Sigmoid colon (tissue), 6 donors: ENCODE measurements at regions not wholly inside any gene's neighbourhood (a gene's known extent, or its start where the extent isn't known, plus 50 kb on each side); places are given as distances from the start of the nearest gene placed in this dataset.

Experiments used
- DNase-seq: peaks from one replicate; pipeline ENCODE4 v3.0.0-alpha.2; 2019
- H3K27ac ChIP-seq, 4 donors: fragments of 200-600 bp; sonication (generic); one replicate each; pipeline ENCODE4 v1.5.1; 2016 to 2019; ENCODE audit warnings: mild to moderate bottlenecking in 1 of 4
- H3K27me3 ChIP-seq, 3 donors: fragments of 200-600 bp; sonication (generic); one replicate each; pipeline ENCODE4 v1.5.1; 2019; ENCODE audit warnings: mild to moderate bottlenecking in 1 of 3
- H3K36me3 ChIP-seq, 4 donors: fragments of 200-600 bp; sonication (generic); one replicate each; pipeline ENCODE4 v1.5.1; 2016 to 2019
- H3K4me1 ChIP-seq, 4 donors: fragments of 200-600 bp; sonication (generic); one replicate each; pipeline ENCODE4 v1.5.1; 2017 to 2019
- H3K4me3 ChIP-seq, 4 donors: fragments of 200-600 bp; sonication (generic); one replicate each; pipeline ENCODE4 v1.5.1; 2017 to 2019; ENCODE audit warnings: mild to moderate bottlenecking in 2 of 4, moderate library complexity in 1 of 4
- H3K9me3 ChIP-seq, 4 donors: fragments of 200-600 bp in 3 of 4; sonication (generic) in 3 of 4; one replicate each; pipeline versions ENCODE4 v1.5.1 to v1.6.1; 2013 to 2019
- CTCF ChIP-seq, 4 experiments: fragments of 450-650 bp in 3 of 4; fragments of 200-600 bp in 1 of 4; IDR thresholded peaks; one replicate each; pipeline ENCODE4 v1.5.1; 2016 to 2019; ENCODE audit warnings: antibody characterized with exemption in 4 of 4, mild to moderate bottlenecking in 3 of 4, moderate library complexity in 2 of 4
- EP300 ChIP-seq, 4 donors: sonication (generic); formaldehyde crosslinking; IDR thresholded peaks; one replicate each; pipeline ENCODE4 v1.6.1; 2017; ENCODE audit warnings: antibody characterized with exemption in 4 of 4
- POLR2A ChIP-seq, 2 donors: fragments of 450-650 bp; IDR thresholded peaks; one replicate each; pipeline ENCODE4 v1.6.1; 2016; ENCODE audit warnings: antibody characterized with exemption in 2 of 2, mild to moderate bottlenecking in 2 of 2, moderate library complexity in 2 of 2
- POLR2AphosphoS5 ChIP-seq, 4 donors: sonication (generic); formaldehyde crosslinking; IDR thresholded peaks; one replicate each; pipeline ENCODE4 v1.6.1; 2017; ENCODE audit warnings: antibody characterized with exemption in 4 of 4
- WGBS, 2 donors: extraction: QIAGEN DNeasy Blood & Tissue Kit; methylation state at CpG; one replicate each; pipeline ENCODE4 v1.1.7; 2013; 5-methylcytosine and 5-hydroxymethylcytosine counted together
- intact Hi-C: fragments of 100-400 bp; cut with DNase I; formaldehyde crosslinking; loops from one replicate; pipeline ENCODE4 v1.15.1; 2023
- donor health status: healthy with polysubstance abuse.
- donor health status: healthy.

DNA sequence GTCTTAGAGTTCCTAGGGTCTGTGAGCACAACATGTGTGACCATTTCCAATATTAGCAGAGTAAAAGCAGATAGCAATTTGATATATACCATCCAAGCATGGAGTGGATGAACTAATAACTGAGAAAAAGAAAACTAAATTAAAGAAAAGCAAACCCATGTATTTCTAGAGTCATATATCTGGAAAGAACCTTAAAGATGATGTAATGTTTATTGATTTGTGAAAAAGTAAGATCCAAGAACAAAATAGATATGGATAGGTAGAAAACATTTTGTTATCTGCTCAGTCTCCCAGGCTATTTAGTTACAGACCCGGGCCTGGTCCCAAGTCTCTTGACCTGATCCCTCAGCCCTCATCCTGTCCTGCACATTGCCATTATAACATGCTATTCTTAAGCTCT is 526.8 kb downstream of the EPM2A start:
- Histone ChIP-seq H3K4me3 (no peak overlapping the region), H3K27ac (no peak overlapping the region), H3K9me3 (no peaks in the 10 kb centered on the region), H3K36me3 (no peaks in the 10 kb centered on the region), H3K4me1 (peaks cover 0 to 9% (median 4%) of the 10 kb centered on the region in 4 donors), H3K27me3 (no peaks in the 10 kb centered on the region)
- intact Hi-C loops: loop anchor here (5.0 kb wide), 1 partner anchor 56 kb away; no protein-coding TSS in a partner anchor
- WGBS, 2 donors: 84 to 92% methylated on average over 1 of the region's 1 CpG
- DNase-seq: no peak
- TF ChIP-seq POLR2A (IDR thresholded peaks at IDR 0.05) (no peak), EP300 (IDR thresholded peaks at IDR 0.05) (no peak), POLR2AphosphoS5 (IDR thresholded peaks at IDR 0.05) (no peak), CTCF (IDR thresholded peaks at IDR 0.05) (no peak)

DNA sequence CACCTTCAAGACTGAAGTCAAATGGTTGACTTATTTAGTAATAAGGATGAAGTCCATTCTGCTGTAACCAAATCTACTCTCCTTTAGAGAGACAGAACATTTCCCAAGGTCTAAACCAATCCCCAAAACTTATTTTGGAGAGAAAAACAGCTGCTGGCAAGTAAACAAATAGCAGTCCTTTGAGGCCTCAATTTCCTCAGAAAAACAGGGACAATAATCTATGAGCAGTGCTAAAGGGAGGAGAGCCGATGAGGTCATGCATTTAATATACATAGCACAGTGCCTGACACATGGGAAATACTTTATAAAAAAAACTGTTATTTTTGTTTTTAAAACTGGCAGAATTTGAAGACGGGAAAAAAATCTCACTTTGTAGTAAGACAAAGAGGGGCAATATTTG is 526.0 kb downstream of the EPM2A start:
- intact Hi-C loops: loop anchor here (5.0 kb wide), 1 partner anchor 57 kb away; no protein-coding TSS in a partner anchor
- WGBS, 2 donors: 85 to 88% methylated on average over 2 of the region's 2 CpGs
- no peak for TF ChIP-seq POLR2A (IDR thresholded peaks at IDR 0.05)
- no peak for TF ChIP-seq EP300 (IDR thresholded peaks at IDR 0.05)
- no peak for TF ChIP-seq CTCF (IDR thresholded peaks at IDR 0.05)
- TF ChIP-seq POLR2AphosphoS5 (IDR thresholded peaks at IDR 0.05): no peak

DNA sequence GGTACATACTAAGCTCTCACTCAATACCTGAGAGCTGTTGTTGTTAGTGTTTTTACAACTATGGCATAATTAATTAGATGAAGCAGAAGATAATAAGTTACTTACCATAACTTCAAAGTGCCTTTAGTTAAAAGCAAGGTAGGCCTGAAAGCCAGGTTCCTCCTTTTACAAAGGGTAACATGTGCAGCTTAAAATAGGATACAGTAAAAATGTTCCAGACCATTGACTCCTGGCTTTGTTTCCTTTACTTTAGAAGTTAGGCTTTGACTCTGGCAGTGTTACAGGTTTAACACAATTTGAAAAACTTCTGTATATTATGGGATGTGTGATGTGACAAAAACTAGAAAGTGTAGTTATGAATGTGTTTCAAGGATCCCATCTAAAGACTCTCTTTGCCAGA is 522.5 kb downstream of the EPM2A start:
- Histone ChIP-seq H3K4me3 (no peak overlapping the region), H3K9me3 (no peaks in the 10 kb centered on the region), H3K27me3 (no peaks in the 10 kb centered on the region), H3K27ac (no peak overlapping the region), H3K36me3 (no peaks in the 10 kb centered on the region), H3K4me1 (peaks cover 0 to 16% (median 12%) of the 10 kb centered on the region in 4 donors)
- intact Hi-C loops: no loop called here
- no peak for DNase-seq
- TF ChIP-seq CTCF (IDR thresholded peaks at IDR 0.05) (no peak), EP300 (IDR thresholded peaks at IDR 0.05) (no peak), POLR2AphosphoS5 (IDR thresholded peaks at IDR 0.05) (no peak), POLR2A (IDR thresholded peaks at IDR 0.05) (no peak)

More for the DNA sequence above, 526.0 kb downstream of the EPM2A start:
- Histone ChIP-seq H3K4me1 (peaks cover 0 to 16% (median 10%) of the 10 kb centered on the region in 4 donors), H3K4me3 (no peak overlapping the region), H3K9me3 (no peaks in the 10 kb centered on the region), H3K27me3 (no peaks in the 10 kb centered on the region), H3K36me3 (no peaks in the 10 kb centered on the region), H3K27ac (no peak overlapping the region)
- no peak for DNase-seq

- Histone ChIP-seq H3K36me3 (no peaks in the 10 kb centered on the region), H3K27ac (no peak overlapping the region)
- 61 to 64% methylated on average over 3 of the region's 3 CpGs for WGBS, 2 donors
These were observed 521.7 kb downstream of the EPM2A start for GRCh38 chr6:145213614-145214013.

More at GRCh38 chr6:145213614-145214013, 521.7 kb downstream of the EPM2A start:
- Histone ChIP-seq H3K4me3 (no peak overlapping the region), H3K4me1 (peaks cover 0 to 16% (median 12%) of the 10 kb centered on the region in 4 donors), H3K9me3 (no peaks in the 10 kb centered on the region), H3K27me3 (no peaks in the 10 kb centered on the region)
- TF ChIP-seq CTCF (IDR thresholded peaks at IDR 0.05): no peak
- no peak for TF ChIP-seq POLR2AphosphoS5 (IDR thresholded peaks at IDR 0.05)
- no peak for TF ChIP-seq POLR2A (IDR thresholded peaks at IDR 0.05)
- no peak for TF ChIP-seq EP300 (IDR thresholded peaks at IDR 0.05)
- intact Hi-C loops: loop anchor here (2.0 kb wide), 1 partner anchor 629 kb away; no protein-coding TSS in a partner anchor
- DNase-seq: no peak
